HepG2 (cell line): ENCODE measurements at regions not wholly inside any gene's neighbourhood (a gene's known extent, or its start where the extent isn't known, plus 50 kb on each side); places are given as distances from the start of the nearest gene placed in this dataset.

Experiments
- ATAC-seq: fragments of 200-7000 bp; cut with Tn5 transposase; 3 replicates; pipeline ENCODE4 v1.9.1; 2020; ENCODE audit warnings: mild to moderate bottlenecking, moderate library complexity
- BruUV-seq: library from RNA; stranded (reverse); fragments of 400-500 nt; replicated peaks from 2 replicates; lab custom pipeline; 2021; lab: Mats Ljungman, UMichigan
- CTCF ChIA-PET: fragments of 300-600 bp; formaldehyde crosslinking; extraction: SDS; loops from one replicate; lab custom pipeline; 2021; ENCODE audit warnings: low total read pairs, inconsistent platforms, low intra/inter-chr PET ratio; lab: Yijun Ruan, JAX
- POLR2A ChIA-PET: fragments of 350-600 bp; sonication (Branson Sonifier 250); formaldehyde crosslinking; loops from one replicate; lab custom pipeline; 2020; ENCODE audit warnings: antibody characterized with exemption, inconsistent platforms; lab: Yijun Ruan, JAX
- DNase-seq: peaks from one replicate; pipeline ENCODE4 v3.0.0-alpha.2; 2015; ENCODE audit warnings: low spot score
- FAIRE-seq: peaks from 3 replicates; lab custom pipeline; 2011; peaks lifted over from hg19 to GRCh38; lab: Jason Lieb, UNC
- H2AFZ ChIP-seq: one replicate; pipeline ENCODE4 v1.6.1; 2011; ENCODE audit warnings: low read length, inconsistent platforms
- H3K27ac ChIP-seq: fragments of 300-600 bp; 3 replicates; pipeline ENCODE4 v1.8.0; 2011; ENCODE audit warnings: mixed run types, mild to moderate bottlenecking, mixed read lengths, low read length, inconsistent platforms; ENCODE audit not compliant: insufficient read depth; ENCODE audit errors: extremely low read length
- H3K27me3 ChIP-seq, 2 experiments: fragments of 200-600 bp in 1 of 2; 2 replicates in 1 of 2; 3 replicates in 1 of 2; pipeline versions ENCODE4 v1.6.0 to v1.8.0; 2011; ENCODE audit warnings: low read length in 2 of 2, mild to moderate bottlenecking in 2 of 2, moderate library complexity in 2 of 2, inconsistent platforms in 1 of 2; ENCODE audit not compliant: insufficient read depth in 2 of 2, control insufficient read depth in 1 of 2
- H3K36me3 ChIP-seq, 2 experiments: fragments of 200-600 bp in 1 of 2; replicated peaks in 1 of 2; 2 replicates in 1 of 2; 3 replicates in 1 of 2; pipeline versions ENCODE4 v1.5.1 to v1.8.0; 2011; ENCODE audit warnings: low read length in 2 of 2, inconsistent platforms in 1 of 2; ENCODE audit not compliant: insufficient read depth in 2 of 2, control insufficient read depth in 1 of 2
- H3K4me1 ChIP-seq: 2 replicates; pipeline ENCODE4 v1.5.1; 2012; ENCODE audit warnings: low read length, inconsistent platforms; ENCODE audit not compliant: insufficient read depth
- H3K4me2 ChIP-seq: 2 replicates; pipeline ENCODE4 v1.6.0; 2011; ENCODE audit warnings: low read depth, low read length, inconsistent platforms
- H3K4me3 ChIP-seq, 3 experiments: fragments of 200-600 bp in 1 of 3; sonication (generic), shearing (Covaris generic) in 1 of 3; replicated peaks in 1 of 3; 2 replicates each; pipeline ENCODE4 v1.5.1; 2011 to 2016; ENCODE audit warnings: low read length in 3 of 3, inconsistent platforms in 2 of 3, low read depth in 2 of 3, mild to moderate bottlenecking in 2 of 3, control low read depth in 1 of 3, mixed read lengths in 1 of 3; ENCODE audit not compliant: insufficient read depth in 1 of 3
- H3K79me2 ChIP-seq: one replicate; pipeline ENCODE4 v1.6.1; 2011; ENCODE audit warnings: low read length, inconsistent platforms; ENCODE audit not compliant: insufficient read depth
- H3K9ac ChIP-seq: 2 replicates; pipeline ENCODE4 v1.6.0; 2011; ENCODE audit warnings: mild to moderate bottlenecking, low read depth, low read length, inconsistent platforms; ENCODE audit not compliant: insufficient read depth
- H3K9me3 ChIP-seq: 2 replicates; pipeline ENCODE4 v1.5.1; 2012; ENCODE audit warnings: mild to moderate bottlenecking, low read length
- H4K20me1 ChIP-seq: 2 replicates; pipeline ENCODE4 v1.6.0; 2011; ENCODE audit warnings: inconsistent platforms, mild to moderate bottlenecking, low read length, moderate library complexity; ENCODE audit not compliant: insufficient read depth
- CENPT ChIP-seq: sonication (generic); formaldehyde crosslinking; IDR thresholded peaks from 2 replicates; pipeline ENCODE4 v1.8.0; 2022; ENCODE audit warnings: low read depth, mild to moderate bottlenecking, moderate library complexity, missing genetic modification reagents
- HNRNPUL1 ChIP-seq: fragments of 200-400 bp; formaldehyde crosslinking; IDR thresholded peaks from 2 replicates; pipeline ENCODE4 v1.6.1; 2017; ENCODE audit warnings: low read depth, mild to moderate bottlenecking, low read length, moderate library complexity
- IRF1 ChIP-seq: sonication (generic); formaldehyde crosslinking; IDR thresholded peaks from 2 replicates; pipeline ENCODE4 v1.4.0; 2020; ENCODE audit warnings: low read depth, mild to moderate bottlenecking, missing genetic modification reagents
- MZF1 ChIP-seq: sonication (generic); formaldehyde crosslinking; IDR thresholded peaks from 2 replicates; pipeline ENCODE4 v1.8.1; 2023; ENCODE audit warnings: mild to moderate bottlenecking, missing genetic modification reagents, borderline replicate concordance
- TCF12 ChIP-seq, 2 experiments: fragments of 450-650 bp in 1 of 2; sonication (generic) in 1 of 2; formaldehyde crosslinking in 1 of 2; IDR thresholded peaks; 2 replicates each; pipeline versions ENCODE4 v1.6.1 to v1.8.0; 2017 to 2022; ENCODE audit warnings: antibody characterized with exemption in 1 of 2, mild to moderate bottlenecking in 1 of 2, missing genetic modification reagents in 1 of 2, moderate library complexity in 1 of 2
- THAP7 ChIP-seq: sonication (generic); formaldehyde crosslinking; IDR thresholded peaks from 2 replicates; pipeline ENCODE4 v1.8.1; 2023; ENCODE audit warnings: mild to moderate bottlenecking, missing genetic modification reagents
- ZNF124 ChIP-seq: sonication (generic); formaldehyde crosslinking; IDR thresholded peaks from 2 replicates; pipeline ENCODE4 v1.4.0; 2020; ENCODE audit warnings: missing genetic modification reagents
- WGBS: methylation state at CpG from one replicate; pipeline ENCODE4 v1.1.6; 2017; ENCODE audit warnings: low lambda C conversion rate; 5-methylcytosine and 5-hydroxymethylcytosine counted together
- in situ Hi-C: cut with HindIII; loops from 2 replicates; pipeline ENCODE4 v1.10.0; 2017; ENCODE audit warnings: low pct_unique_long_range_greater_than_20kb; ENCODE audit not compliant: extremely low pct_ligation_motif_present
- intact Hi-C: fragments of 100-400 bp; cut with micrococcal nuclease; formaldehyde crosslinking; loops from one replicate; pipeline ENCODE4 v1.10.0; 2022; ENCODE audit not compliant: unreplicated experiment

GRCh38 chr20:56173438-56173837, 75.1 kb upstream of the MC3R start:
- Histone ChIP-seq H2AFZ (no peak overlapping the region), H3K27me3 (peaks cover 0 to under 1% of the 10 kb centered on the region in 2 experiments; a peak in 1 of 5 replicates), H3K4me3 (no peak overlapping the region), H4K20me1 (no peaks in the 10 kb centered on the region), H3K4me1 (no peaks in the 10 kb centered on the region), H3K4me2 (no peak overlapping the region), H3K27ac (no peak overlapping the region), H3K36me3 (no peaks in the 10 kb centered on the region), H3K9ac (no peak overlapping the region), H3K9me3 (peaks cover 28% of the 10 kb centered on the region; the same call in 1 of the 2 replicates), H3K79me2 (no peaks in the 10 kb centered on the region)
- WGBS, result 44% methylated on average over 5 of the region's 5 CpGs
- FAIRE-seq, result no peak
- no TSS peak for BruUV-seq
- ATAC-seq, result no peak
- CTCF ChIA-PET, result no interaction called here
- no peak for DNase-seq
- intact Hi-C loops (loop anchor here (5.0 kb wide), 1 partner anchor 756 kb away; no protein-coding TSS in a partner anchor), in situ Hi-C loops (no loop called here)
- POLR2A ChIA-PET, result no interaction called here
- TF ChIP-seq THAP7 (CRISPR knock-in tag) (no peak), TCF12 (IDR thresholded peaks at IDR 0.05) (no peak), TCF12 (CRISPR knock-in tag; IDR thresholded peaks at IDR 0.05) (no peak), ZNF124 (CRISPR knock-in tag) (no peak), HNRNPUL1 (no peak), MZF1 (CRISPR knock-in tag) (no peak), IRF1 (CRISPR knock-in tag) (no peak), CENPT (CRISPR knock-in tag) (no peak)
